Uterus (tissue), 3 donors: ENCODE measurements at regions not wholly inside any gene's neighbourhood (a gene's known extent, or its start where the extent isn't known, plus 50 kb on each side); places are given as distances from the start of the nearest gene placed in this dataset.

ENCODE experiments used
- DNase-seq, 2 donors: peaks; one replicate each; pipeline ENCODE4 v3.0.0-alpha.2; 2019 to 2020
- H3K27ac ChIP-seq, 2 donors: fragments of 200-600 bp; sonication (generic); 1 replicate in 1 of 2; 2 replicates in 1 of 2; pipeline ENCODE4 v1.5.1; 2016 to 2018
- H3K27me3 ChIP-seq, 2 donors: fragments of 200-600 bp; sonication (generic); one replicate each; pipeline ENCODE4 v1.5.1; 2018 to 2019; ENCODE audit warnings: control low read depth in 1 of 2
- H3K36me3 ChIP-seq, 2 donors: fragments of 200-600 bp; sonication (generic); one replicate each; pipeline ENCODE4 v1.5.1; 2019; ENCODE audit warnings: control low read depth in 1 of 2
- H3K4me1 ChIP-seq, 2 donors: fragments of 200-600 bp; sonication (generic); one replicate each; pipeline ENCODE4 v1.5.1; 2018 to 2019; ENCODE audit warnings: control low read depth in 1 of 2
- H3K4me3 ChIP-seq, 2 donors: fragments of 200-600 bp; sonication (generic); 1 replicate in 1 of 2; 2 replicates in 1 of 2; pipeline ENCODE4 v1.5.1; 2018 to 2019; ENCODE audit warnings: mild to moderate bottlenecking in 1 of 2
- H3K9me3 ChIP-seq, 2 donors: fragments of 200-600 bp; sonication (generic); one replicate each; pipeline ENCODE4 v1.5.1; 2019; ENCODE audit warnings: control low read depth in 1 of 2
- CTCF ChIP-seq, 4 experiments: fragments of 200-600 bp in 2 of 4; fragments of 450-650 bp in 2 of 4; sonication (generic) in 2 of 4; IDR thresholded peaks; one replicate each; pipeline ENCODE4 v1.5.1; 2016 to 2019; ENCODE audit warnings: antibody characterized with exemption in 4 of 4, mild to moderate bottlenecking in 2 of 4, moderate library complexity in 1 of 4
- POLR2A ChIP-seq, 2 donors: fragments of 450-650 bp; IDR thresholded peaks; one replicate each; pipeline ENCODE4 v1.6.1; 2016; ENCODE audit warnings: antibody characterized with exemption in 2 of 2, mild to moderate bottlenecking in 1 of 2, moderate library complexity in 1 of 2
- intact Hi-C: fragments of 100-400 bp; cut with DNase I; formaldehyde crosslinking; loops from one replicate; pipeline ENCODE4 v1.15.1; 2023; ENCODE audit warnings: low total_unique reads
- donor health status: DM: yes; HTN: yes; CAD: no.

- H3K36me3 ChIP-seq, result no peaks in the 10 kb centered on the region
- H3K9me3 ChIP-seq, result no peaks in the 10 kb centered on the region
- TF ChIP-seq POLR2A (IDR thresholded peaks at IDR 0.05), result no peak
- H3K4me3 ChIP-seq, result no peak overlapping the region
- H3K27ac ChIP-seq, result no peak overlapping the region
- H3K4me1 ChIP-seq, result no peaks in the 10 kb centered on the region
- no peaks in the 10 kb centered on the region for H3K27me3 ChIP-seq
- DNase-seq, result no peak
- intact Hi-C loops, result no loop called here
Measured at GRCh38 chr22:49621601-49622210, 206.0 kb downstream of the BRD1 start.

GRCh38 chr22:49620666-49621065 is 207.0 kb downstream of the BRD1 start:
- Histone ChIP-seq H3K36me3 (no peaks in the 10 kb centered on the region), H3K27me3 (no peaks in the 10 kb centered on the region), H3K9me3 (no peaks in the 10 kb centered on the region), H3K4me3 (no peak overlapping the region), H3K4me1 (no peaks in the 10 kb centered on the region), H3K27ac (no peak overlapping the region)
- intact Hi-C loops, result no loop called here
- no peak for DNase-seq
- TF ChIP-seq CTCF (IDR thresholded peaks at IDR 0.05) (no peak), POLR2A (IDR thresholded peaks at IDR 0.05) (no peak)

- DNase-seq, result no peak
- Histone ChIP-seq H3K9me3 (no peaks in the 10 kb centered on the region), H3K4me1 (no peaks in the 10 kb centered on the region), H3K4me3 (no peak overlapping the region), H3K36me3 (no peaks in the 10 kb centered on the region), H3K27me3 (no peaks in the 10 kb centered on the region), H3K27ac (no peak overlapping the region)
- intact Hi-C loops, result no loop called here
- no peak for TF ChIP-seq CTCF (IDR thresholded peaks at IDR 0.05)
- TF ChIP-seq POLR2A (IDR thresholded peaks at IDR 0.05), result no peak
Measured at GRCh38 chr22:49620003-49620556, 207.6 kb downstream of the BRD1 start.

- H3K36me3 ChIP-seq, result no peaks in the 10 kb centered on the region
- no peaks in the 10 kb centered on the region for H3K27me3 ChIP-seq
- TF ChIP-seq POLR2A (IDR thresholded peaks at IDR 0.05), result no peak
- no peak for TF ChIP-seq CTCF (IDR thresholded peaks at IDR 0.05)
- intact Hi-C loops, result no loop called here
- H3K27ac ChIP-seq, result no peak overlapping the region
- no peak overlapping the region for H3K4me3 ChIP-seq
- no peaks in the 10 kb centered on the region for H3K4me1 ChIP-seq
- H3K9me3 ChIP-seq, result no peaks in the 10 kb centered on the region
- DNase-seq, result no peak
Measured at GRCh38 chr22:49619301-49619700, 208.4 kb downstream of the BRD1 start.

- no peak for DNase-seq
- intact Hi-C loops, result no loop called here
- no peaks in the 10 kb centered on the region for H3K27me3 ChIP-seq
- TF ChIP-seq CTCF (IDR thresholded peaks at IDR 0.05) (no peak), POLR2A (IDR thresholded peaks at IDR 0.05) (no peak)
- H3K9me3 ChIP-seq, result no peaks in the 10 kb centered on the region
- H3K36me3 ChIP-seq, result no peaks in the 10 kb centered on the region
- no peaks in the 10 kb centered on the region for H3K4me1 ChIP-seq
- H3K27ac ChIP-seq, result no peak overlapping the region
- H3K4me3 ChIP-seq, result no peak overlapping the region
Measured at GRCh38 chr22:49618677-49618953, 209.1 kb downstream of the BRD1 start.
